ENCODE measurements at regions not wholly inside any gene's neighbourhood (a gene's known extent, or its start where the extent isn't known, plus 50 kb on each side); places are given as distances from the start of the nearest gene placed in this dataset.

DNA sequence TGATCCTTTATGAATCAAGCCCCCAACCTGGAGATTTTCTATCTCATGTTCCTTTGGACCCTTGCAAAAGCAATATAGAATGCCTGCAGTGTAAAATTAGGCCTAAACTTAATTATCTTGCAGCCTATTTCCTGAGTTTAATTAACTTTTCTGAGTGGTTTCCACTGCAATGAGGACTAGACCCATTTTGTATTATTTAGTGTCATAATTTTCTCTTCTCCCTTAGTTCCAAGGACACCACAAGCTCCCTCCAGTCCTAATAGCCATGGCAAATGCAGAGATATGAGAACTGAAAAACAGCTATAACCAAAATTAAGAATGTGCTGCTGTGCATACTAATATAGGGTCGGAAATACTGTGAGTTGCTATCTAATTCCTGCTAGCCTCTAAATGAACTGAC, 90.9 kb upstream of the GRAMD2B start:
- no peak for DNase-seq

DNA sequence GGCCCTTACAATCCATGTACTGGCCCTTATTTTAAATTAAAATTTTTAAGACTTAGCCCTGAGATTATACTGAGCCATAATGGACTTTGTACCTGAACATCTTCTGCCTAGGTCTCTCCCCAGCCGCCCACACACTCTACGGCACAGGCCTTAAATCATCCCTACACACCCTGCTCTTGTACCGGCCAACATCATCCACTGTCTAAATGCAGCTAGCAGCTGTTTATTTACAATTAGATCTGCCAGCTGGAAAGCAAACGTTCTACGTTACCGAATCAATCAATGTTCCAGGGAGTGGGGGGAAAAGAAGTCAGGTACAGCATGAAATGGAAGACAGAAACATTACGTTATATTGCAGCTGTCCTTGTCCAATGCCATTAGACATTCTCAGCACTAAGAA, 88.4 kb upstream of the GRAMD2B start:
- no peak for DNase-seq

DNA sequence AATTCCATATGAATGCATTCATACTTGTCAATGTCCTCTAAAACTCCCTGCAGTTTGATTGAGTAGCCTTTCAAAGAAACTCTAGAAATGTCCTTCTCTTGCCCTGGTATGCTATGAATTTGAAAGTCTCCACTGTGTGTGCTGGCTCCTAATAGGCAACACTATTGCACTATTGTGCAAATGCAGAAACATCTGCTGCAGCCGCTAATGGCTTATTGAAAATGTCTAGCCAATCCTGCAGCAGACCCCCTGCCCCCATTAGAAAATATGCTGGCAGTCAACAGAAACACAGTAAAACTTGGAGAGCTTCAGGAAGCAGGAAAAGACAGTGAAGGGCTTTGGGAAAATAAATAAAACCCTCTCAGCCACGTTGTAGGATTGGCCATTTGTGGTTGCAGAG, 87.3 kb upstream of the GRAMD2B start:
- no peak for DNase-seq

DNA sequence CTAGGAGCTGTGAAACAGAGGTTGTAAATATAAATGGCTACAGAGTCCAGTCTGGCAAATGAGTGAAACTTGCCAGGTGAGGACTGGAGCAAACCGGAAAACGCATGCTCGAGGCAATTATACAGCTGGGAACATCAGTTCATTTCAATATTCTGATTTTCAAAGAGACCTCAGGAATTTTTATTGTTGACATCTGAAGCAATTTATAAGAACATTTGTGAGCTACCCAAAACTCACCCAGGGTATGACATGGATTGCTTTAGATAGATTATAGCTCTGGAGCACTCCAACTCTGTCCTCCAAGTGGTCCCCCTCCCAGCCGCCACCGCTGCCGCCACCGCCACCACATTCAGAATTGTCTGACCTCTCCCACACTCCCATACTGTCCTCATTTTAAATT, 84.6 kb upstream of the GRAMD2B start:
- no peak for DNase-seq

DNA sequence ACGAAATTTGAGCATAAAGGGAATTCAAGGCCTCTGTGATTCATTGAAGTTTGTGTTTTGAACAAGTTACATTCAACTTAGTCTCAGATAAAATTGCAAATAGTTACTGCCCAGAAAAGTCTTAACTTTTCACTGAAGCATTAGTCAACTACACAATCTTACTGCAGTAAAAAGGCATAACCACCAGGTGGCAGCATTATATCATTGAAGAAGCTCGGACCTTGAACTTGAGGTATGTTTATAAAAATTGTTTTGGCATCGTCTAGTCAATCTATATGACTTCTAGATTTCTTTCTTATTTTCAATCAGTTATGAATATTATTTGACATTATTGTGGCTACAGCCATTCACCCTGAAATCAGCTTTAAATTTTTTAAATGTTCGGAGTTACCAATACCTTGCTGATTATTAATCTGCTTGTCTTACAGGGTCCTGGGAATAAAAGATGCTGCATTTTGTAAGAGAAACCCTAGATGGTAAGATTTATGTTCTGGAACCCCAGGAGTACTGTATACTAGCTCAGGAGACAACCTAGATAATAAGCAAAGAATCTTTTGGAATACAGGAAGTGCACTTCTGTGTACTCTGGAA, 83.9 kb upstream of the GRAMD2B start:
- peak; percentile 22 for DNase-seq

DNA sequence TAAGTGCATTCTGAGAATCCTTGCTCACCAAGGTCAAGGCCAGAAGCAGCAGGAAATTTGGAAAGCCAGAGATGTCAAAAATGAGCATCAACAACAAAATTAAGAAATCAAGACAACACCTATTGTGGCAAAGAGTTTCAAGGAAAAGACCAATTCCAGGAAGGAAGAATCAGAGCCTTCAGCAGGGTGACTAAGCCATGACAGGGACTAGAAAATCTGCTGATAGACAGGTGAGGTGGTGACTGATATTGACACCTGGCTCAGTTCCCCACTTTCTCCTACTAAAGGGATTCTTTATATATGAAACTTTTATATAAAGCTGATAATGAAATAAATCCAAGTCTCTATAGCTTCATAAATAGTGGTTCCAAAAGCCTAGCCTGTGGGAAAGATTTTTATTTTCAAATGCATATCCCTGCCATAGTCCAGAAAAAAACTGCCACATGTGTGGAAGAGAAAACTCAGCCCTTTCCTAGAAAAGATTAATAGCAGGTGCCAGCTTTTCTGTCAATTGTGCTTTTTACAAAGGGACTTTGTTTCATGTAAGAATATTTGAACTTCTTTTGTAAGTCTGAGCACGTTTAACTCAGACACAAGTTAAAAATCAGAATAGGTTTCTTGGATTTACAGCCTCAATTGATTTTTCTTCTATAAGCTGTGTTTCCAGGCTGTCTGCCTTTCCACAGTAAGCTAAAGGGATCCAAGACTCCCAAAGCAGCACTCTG, 81.1 kb upstream of the GRAMD2B start:
- DNase-seq, result no peak

DNA sequence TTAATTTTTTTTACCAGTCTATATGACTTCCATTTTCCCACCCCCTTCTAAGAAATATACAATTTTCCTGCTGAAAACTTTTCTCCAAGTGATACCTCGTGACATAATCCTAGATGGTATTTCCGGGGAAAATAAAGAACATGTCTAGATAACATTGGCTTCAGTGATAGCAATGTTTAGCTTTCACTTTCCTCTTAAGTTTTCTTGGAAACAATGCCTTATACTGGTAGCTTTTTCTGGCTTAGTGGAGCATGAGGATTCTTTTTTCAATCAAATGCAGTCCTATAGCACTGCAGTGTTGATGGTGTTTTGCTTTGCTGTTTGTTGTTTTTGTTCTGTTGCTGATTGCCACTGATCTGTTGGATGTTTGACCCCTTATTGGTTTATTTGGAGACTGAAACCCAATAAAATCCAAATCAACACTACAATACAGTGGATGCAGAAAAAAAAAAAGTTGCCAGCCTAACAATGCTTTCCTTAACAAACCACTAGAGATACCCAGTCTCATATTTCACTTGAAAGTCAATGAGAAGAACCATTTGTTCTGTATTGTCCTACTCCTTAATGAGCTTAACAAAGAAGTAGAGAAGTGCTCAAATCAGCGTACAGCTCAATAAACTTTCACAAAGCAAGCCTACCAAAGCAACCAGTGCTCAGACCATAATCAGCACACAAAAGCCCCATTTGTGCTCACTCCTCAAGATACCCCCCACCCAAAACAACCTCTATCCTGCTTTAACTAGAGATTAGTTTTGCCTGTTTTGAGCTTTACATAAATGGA, 74.2 kb upstream of the GRAMD2B start:
- DNase-seq, result no peak

DNA sequence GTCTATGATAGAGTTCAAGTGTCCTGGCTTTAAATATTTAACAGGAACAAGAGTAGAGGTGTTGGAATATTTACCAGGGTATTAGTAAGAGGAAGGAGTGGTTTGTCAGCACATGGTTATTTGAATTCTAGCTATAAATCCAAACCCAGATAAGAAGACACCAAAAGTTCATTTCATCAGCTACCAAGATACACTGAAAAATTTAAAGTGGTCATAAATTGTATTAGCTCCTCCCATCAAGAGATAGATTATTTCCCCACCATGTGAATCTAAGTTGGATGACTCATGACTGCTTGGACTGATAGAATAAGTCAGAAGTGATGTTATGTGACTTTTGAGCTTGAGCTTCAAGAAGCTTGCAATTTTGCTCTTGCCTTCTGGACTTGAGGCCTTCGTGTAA, 72.1 kb upstream of the GRAMD2B start:
- no peak for DNase-seq

DNA sequence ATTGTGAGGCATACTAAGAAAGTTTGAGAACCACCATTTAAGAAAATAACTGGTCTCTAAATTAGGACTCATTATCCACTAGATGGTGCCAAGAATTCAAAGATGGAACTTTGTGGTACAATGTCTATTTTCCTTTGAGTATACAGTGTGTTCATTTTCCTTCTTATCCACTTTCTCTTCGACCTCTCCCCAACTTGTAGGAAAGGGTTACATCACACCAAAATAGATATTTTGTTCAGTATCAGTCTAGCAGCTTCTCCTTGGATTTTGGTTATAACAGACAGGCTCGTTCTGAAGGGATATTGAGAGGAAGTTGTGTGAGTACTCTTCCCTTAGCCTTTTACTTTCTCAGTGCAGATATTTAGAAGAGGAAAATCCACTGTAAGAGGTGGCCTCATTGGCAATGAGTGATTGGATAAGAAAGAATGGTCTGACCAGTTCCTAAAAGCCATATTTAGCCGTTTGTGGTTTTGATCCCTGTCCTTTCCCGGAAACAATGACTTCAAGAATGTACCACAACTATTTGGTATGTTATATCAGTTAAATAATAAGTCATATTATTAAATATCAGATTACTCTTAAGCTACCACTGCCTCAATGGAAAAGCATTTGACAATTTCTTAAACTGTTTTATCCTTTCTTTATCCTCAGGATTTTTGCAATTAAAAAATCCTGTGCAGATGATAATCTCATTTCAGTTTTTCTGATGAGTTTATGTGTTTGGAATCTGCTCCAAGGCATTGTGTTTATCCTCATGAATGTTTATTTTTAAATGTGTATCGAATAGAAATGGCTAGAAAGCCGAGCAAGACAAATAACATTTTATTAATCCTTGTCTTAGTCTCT, 69.0 kb upstream of the GRAMD2B start:
- DNase-seq, result no peak

DNA sequence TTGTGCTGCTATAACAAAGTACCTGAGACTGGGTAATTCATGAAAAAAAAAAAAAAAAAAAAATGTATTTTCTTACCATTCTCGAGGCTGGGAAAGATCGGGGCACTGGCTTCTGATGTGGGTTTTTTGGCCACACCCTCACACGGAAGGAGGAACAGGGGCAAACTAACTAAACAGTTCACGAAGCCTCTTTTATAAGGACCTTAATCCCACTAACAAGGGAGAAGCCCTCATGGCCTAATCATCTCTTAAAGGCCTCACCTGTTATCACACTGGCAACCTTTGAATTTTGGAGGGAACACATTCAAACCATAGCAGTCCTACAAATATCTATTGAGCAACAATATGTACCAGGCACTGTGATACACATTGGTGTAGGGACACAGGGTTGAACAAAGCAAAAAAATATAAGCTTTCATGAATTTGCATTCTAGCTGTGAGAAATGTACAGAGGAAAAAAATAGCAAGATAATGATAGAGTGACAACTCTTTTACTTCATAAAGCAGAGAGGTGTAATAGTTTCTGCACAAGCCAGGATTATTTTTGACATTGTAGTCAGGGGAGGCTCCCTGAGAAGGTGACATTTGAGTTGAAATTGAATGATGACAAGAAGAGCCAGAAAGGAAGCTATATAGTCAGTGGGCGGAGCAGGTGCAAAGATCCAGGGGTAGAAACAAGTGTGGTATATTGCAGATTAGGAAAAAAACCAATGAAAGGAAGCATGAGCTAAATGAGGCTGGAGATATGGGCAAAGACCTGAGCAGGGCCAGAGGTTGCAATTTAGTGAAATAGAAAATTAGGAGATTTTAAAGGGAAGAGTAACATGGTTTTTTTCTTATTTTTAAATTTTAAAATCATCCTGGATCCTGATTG, 68.1 kb upstream of the GRAMD2B start:
- DNase-seq, result no peak

DNA sequence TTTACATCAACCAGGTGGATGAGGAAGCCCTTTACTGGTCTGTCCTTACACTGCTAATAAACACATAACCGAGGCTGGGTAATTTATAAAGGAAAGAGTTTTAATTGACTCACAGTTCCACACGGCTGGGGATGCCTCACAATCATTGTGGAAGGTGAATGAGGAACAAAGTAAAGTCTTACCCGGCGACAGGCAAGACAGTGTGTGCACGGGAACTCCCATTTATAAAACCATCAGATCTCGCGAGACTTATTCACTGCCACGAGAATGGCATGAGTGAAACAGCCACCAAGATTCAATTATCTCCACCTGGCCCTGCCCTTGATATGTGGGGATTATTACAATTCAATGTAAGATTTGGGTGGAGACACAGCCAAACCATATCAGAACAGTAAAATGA, 67.3 kb upstream of the GRAMD2B start:
- no peak for DNase-seq

DNA sequence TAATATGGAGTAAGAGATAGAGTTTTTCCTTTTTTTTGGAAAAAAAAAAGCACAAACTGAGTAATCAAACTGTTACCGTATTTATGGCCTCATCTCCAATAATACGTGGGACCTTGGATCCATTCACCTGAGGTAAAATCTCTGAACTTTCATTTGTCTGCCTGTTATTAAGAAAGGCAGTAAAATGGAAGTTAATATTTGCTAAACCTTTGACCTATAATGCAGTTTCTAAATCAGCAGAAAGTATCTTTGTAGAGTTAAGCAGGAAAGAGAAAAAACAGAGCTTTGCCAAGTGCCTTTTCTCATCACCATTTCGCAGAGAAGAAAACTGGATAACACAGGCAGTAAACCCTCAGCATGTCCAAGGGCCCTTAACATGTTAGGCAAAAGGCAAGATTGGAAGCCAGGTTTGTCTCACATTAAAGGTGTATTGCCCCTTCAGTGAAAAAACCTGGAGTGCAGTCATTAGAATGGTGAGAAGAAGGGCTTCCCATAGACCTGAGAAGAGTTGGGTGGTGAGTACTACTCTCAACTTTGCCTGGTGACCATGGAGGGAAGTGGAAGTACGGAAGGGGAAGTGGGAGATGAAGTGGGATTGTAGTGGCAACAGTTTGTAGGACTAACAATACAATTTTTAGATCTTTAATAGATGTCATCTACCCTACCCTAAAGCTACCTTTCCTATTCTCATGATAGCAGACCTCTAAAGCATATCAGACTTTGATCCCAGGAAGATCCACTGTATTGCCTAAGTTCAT, 65.4 kb upstream of the GRAMD2B start:
- DNase-seq, result no peak

DNA sequence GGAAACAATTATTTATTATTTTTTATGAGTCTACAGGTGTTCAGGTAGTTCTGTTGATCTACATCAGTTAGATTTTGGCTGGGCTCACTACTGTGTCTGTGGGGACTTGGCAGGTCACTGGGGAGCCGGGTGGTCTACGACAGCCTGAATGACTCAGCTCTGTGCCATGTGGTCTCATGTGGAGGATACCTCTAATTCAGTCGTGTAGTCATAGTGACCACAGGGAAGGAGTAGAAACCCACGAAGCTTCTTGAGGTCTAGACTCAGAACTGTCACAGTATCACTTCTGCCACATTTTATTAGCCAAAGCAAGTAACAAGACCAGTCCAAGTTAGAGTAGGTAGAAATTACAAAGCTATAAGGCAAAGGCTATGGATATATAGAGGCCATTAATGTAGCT, 64.7 kb upstream of the GRAMD2B start:
- no peak for DNase-seq

DNA sequence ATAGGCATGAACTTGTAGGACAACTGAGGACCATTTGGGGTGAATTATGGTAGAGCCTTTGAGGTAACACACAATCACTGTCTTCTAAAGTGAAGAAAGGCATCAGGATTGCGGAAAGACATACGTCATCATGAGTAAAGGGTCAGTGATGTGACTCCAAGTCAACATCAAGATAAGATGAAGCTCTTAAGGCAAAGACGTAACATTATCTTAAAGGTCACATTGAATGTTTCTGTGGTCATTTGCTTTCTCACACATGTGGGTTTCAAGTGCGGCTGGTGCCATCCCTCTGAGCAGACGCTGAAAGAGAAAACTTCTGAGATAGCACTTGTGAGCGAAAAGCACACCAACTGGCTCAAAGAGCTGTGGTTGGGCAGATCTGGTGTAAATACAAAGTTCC, 63.3 kb upstream of the GRAMD2B start:
- no peak for DNase-seq

DNA sequence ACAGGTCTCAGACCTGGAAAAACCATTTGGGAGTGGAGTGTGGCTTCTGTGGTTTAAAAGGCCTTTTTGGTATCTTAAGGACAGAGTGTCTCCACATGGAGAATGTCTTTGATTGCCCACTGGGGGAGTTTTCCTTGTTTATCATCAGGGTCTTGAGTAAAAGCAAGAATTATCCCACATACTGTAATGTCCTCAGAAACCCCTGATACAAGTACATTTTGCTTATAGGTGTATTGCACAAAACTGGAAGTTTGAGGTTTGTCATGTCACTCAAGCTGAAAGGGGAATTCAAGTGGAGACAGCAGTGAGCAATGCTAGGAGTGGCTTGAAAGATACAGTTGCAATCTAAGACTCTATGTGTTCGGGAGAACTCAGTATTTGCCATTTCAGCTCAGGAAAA, 62.7 kb upstream of the GRAMD2B start:
- no peak for DNase-seq

DNA sequence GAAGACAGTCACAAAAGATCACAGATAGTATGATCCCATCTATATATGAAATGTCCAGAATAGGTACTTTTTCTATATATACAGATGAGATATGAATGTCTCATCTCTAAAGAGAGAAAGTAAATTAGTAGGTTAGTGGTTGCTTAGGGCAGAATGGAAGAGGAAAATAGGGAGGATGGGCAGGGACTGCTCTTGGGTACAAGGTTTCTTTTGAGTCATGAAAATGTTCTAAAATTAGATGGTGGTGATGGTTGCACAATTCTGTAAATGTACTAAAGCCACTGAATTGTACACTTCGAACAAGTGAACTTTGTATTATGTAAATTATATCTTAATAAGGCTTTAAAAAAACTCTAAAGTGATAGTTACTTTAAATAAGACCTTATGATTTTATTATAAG, 59.6 kb upstream of the GRAMD2B start:
- DNase-seq, result no peak

DNA sequence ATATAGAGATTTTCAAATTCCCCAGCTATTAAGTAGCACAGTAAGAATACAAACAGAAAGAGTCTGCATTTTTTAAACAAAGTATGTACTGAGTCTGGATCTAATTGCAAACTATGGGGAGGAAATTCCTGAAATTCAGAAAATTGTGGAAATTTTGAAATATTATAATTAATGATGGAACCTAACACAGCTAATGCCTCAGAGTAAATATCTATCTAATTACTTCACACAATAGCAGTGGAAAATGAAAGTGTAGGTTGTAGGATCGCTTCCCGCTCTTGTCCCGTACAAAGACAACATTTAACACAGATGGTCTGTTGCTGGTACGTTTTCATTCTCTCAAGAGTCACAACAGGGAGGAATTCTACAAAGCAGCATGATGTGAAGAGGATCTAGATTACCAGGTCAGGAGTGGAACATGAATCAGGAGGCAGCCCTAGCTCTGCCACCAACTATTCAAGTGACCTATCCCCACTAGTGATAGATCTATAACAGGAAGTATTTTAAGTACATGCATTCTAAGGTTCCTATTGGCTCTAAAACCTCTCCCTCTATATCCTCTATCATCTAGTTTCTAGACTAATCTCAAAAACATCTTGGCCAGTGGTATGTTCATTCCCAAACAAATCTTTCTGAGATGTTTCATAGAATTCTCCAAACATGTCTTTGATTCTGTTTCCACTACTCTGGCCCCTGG, 58.9 kb upstream of the GRAMD2B start:
- no peak for DNase-seq

DNA sequence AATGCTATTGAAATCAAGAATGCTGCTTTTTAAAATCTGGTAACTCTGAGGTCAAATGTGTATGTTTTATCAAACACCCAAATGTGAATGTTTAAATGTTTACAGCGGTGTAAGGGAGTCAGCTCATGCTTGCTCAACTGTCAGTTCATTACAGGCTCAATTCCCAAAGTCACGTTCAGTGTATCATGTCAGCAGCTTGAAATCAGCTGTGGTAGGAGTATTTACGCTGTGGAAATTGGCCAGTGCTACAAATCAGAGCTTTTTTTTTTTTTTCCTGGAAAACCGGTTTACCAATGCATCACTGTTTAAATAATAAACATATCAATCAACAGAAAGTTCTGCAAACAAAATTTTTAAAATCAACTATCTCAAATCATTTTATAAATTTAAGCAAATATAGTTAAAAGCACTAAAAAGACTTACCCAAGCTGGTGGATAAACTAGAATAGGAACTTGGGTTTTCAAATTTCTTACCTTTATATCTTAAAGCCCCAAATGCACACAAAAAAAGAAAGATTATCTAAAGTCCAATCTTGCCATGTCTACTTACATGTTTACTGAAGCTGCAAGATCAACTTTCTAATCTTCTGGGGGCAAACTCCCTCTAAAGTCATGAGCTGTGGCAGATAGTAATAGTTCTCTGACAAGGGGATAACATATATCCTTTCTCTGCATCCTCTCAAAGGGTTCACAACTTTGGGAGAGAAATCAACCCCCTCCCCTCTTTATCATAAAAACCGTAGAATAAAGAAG, 57.6 kb upstream of the GRAMD2B start:
- no peak for DNase-seq

DNA sequence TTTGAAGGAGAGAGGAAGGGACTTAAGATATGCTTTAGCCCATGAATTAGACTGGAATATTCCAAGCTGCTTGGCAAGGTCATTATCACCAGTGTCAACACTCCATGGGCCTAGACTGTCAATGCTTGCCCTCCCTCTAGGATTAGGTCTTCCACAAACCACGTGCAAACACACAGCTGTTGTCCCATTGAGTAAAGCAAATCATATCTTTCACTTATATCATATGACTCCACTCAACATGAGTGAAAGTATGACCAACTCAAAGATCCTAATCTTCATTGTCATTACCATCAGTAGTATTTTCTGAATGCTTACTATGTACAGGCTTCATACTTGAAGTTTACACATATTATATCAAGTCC, 57.0 kb upstream of the GRAMD2B start:
- DNase-seq, result no peak

DNA sequence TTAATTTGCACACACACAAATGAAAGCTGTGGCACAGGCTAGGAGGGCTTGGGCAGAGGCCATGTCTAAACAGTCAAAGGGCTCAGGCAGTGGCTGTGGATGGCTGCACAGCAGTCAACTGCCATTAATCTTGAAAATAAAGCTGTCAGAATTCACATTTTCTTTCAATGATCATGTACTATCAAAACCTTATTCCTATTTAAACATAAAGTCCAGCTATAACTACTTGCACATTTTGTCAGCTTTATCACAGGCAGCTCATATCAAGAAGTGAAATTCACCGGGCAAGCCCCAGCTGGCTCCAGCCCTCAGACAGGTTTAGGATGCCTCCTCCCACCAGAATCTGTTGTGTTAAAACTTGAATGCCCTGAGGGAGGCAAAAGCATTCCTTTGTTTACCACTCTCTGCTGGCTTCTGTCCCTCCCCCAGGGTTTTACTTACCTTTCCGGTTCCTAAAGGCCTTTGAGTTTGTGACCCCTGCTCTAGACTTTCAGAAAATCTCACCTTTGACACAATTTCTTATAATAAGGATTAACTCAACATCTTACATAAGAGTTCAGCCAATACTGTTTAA, 54.9 kb upstream of the GRAMD2B start:
- DNase-seq, result no peak
